ENCODE measurements at regions not wholly inside any gene's neighbourhood (a gene's known extent, or its start where the extent isn't known, plus 50 kb on each side); places are given as distances from the start of the nearest gene placed in this dataset.

- in situ Hi-C loops (cut with HindIII; ENCODE audit: low pct_unique_long_range_greater_than_20kb, low sequenced_read_pairs): no loop called here
- peak; percentile 57 for DNase-seq (ENCODE audit: low read depth, low spot score)
These were observed 79.4 kb downstream of the MARCHF4 start for GRCh38 chr2:216292886-216293301.

GRCh38 chr2:216292475-216292874, 79.8 kb downstream of the MARCHF4 start:
- in situ Hi-C loops (cut with HindIII; ENCODE audit: low pct_unique_long_range_greater_than_20kb, low sequenced_read_pairs): no loop called here

GRCh38 chr2:216289470-216289869, 82.8 kb downstream of the MARCHF4 start:
- in situ Hi-C loops (cut with HindIII; ENCODE audit: low pct_unique_long_range_greater_than_20kb, low sequenced_read_pairs): no loop called here
- no peak for DNase-seq (ENCODE audit: low read depth, low spot score)

More at GRCh38 chr2:216292475-216292874, 79.8 kb downstream of the MARCHF4 start:
- no peak for DNase-seq (ENCODE audit: low read depth, low spot score)

- in situ Hi-C loops (cut with HindIII; ENCODE audit: low pct_unique_long_range_greater_than_20kb, low sequenced_read_pairs): no loop called here
- DNase-seq (ENCODE audit: low read depth, low spot score): peak; percentile 65
These were observed 85.0 kb downstream of the MARCHF4 start for GRCh38 chr2:216287251-216287650.

- in situ Hi-C loops (cut with HindIII; ENCODE audit: low pct_unique_long_range_greater_than_20kb, low sequenced_read_pairs): no loop called here
- DNase-seq (ENCODE audit: low read depth, low spot score): no peak
These were observed 85.6 kb downstream of the MARCHF4 start for GRCh38 chr2:216286616-216287231.

GRCh38 chr2:216285701-216286100, 86.6 kb downstream of the MARCHF4 start:
- in situ Hi-C loops (cut with HindIII; ENCODE audit: low pct_unique_long_range_greater_than_20kb, low sequenced_read_pairs): no loop called here
- no peak for DNase-seq (ENCODE audit: low read depth, low spot score)

GRCh38 chr2:216284708-216285107, 87.6 kb downstream of the MARCHF4 start:
- in situ Hi-C loops (cut with HindIII; ENCODE audit: low pct_unique_long_range_greater_than_20kb, low sequenced_read_pairs): no loop called here
- no peak for DNase-seq (ENCODE audit: low read depth, low spot score)

- peak; percentile 73 for DNase-seq (ENCODE audit: low read depth, low spot score)
- in situ Hi-C loops (cut with HindIII; ENCODE audit: low pct_unique_long_range_greater_than_20kb, low sequenced_read_pairs): no loop called here
These were observed 89.0 kb downstream of the MARCHF4 start for GRCh38 chr2:216283038-216283900.

- in situ Hi-C loops (cut with HindIII; ENCODE audit: low pct_unique_long_range_greater_than_20kb, low sequenced_read_pairs): no loop called here
- no peak for DNase-seq (ENCODE audit: low read depth, low spot score)
These were observed 90.4 kb downstream of the MARCHF4 start for GRCh38 chr2:216281876-216282275.

- peak; percentile 8 for DNase-seq (ENCODE audit: low read depth, low spot score)
These were observed 91.0 kb downstream of the MARCHF4 start for GRCh38 chr2:216281316-216281715.

GRCh38 chr2:216279459-216279858, 92.8 kb downstream of the MARCHF4 start:
- in situ Hi-C loops (cut with HindIII; ENCODE audit: low pct_unique_long_range_greater_than_20kb, low sequenced_read_pairs): no loop called here
- DNase-seq (ENCODE audit: low read depth, low spot score): no peak

More at GRCh38 chr2:216281316-216281715, 91.0 kb downstream of the MARCHF4 start:
- in situ Hi-C loops (cut with HindIII; ENCODE audit: low pct_unique_long_range_greater_than_20kb, low sequenced_read_pairs): no loop called here

GRCh38 chr2:216279031-216279430, 93.3 kb downstream of the MARCHF4 start:
- peak; percentile 24 for DNase-seq (ENCODE audit: low read depth, low spot score)
- in situ Hi-C loops (cut with HindIII; ENCODE audit: low pct_unique_long_range_greater_than_20kb, low sequenced_read_pairs): no loop called here

- in situ Hi-C loops (cut with HindIII; ENCODE audit: low pct_unique_long_range_greater_than_20kb, low sequenced_read_pairs): no loop called here
- DNase-seq (ENCODE audit: low read depth, low spot score): no peak
These were observed 96.4 kb downstream of the MARCHF4 start for GRCh38 chr2:216275890-216276289.

- no peak for DNase-seq (ENCODE audit: low read depth, low spot score)
- in situ Hi-C loops (cut with HindIII; ENCODE audit: low pct_unique_long_range_greater_than_20kb, low sequenced_read_pairs): no loop called here
These were observed 98.0 kb downstream of the MARCHF4 start for GRCh38 chr2:216274194-216274840.

GRCh38 chr2:216261042-216261537, 111.2 kb downstream of the MARCHF4 start:
- in situ Hi-C loops (cut with HindIII; ENCODE audit: low pct_unique_long_range_greater_than_20kb, low sequenced_read_pairs): no loop called here

GRCh38 chr2:216260629-216261028, 111.7 kb downstream of the MARCHF4 start:
- in situ Hi-C loops (cut with HindIII; ENCODE audit: low pct_unique_long_range_greater_than_20kb, low sequenced_read_pairs): no loop called here

More at GRCh38 chr2:216261042-216261537, 111.2 kb downstream of the MARCHF4 start:
- DNase-seq (ENCODE audit: low read depth, low spot score): no peak

GRCh38 chr2:216259081-216259480, 113.2 kb downstream of the MARCHF4 start:
- DNase-seq (ENCODE audit: low read depth, low spot score): no peak
- in situ Hi-C loops (cut with HindIII; ENCODE audit: low pct_unique_long_range_greater_than_20kb, low sequenced_read_pairs): no loop called here

More at GRCh38 chr2:216260629-216261028, 111.7 kb downstream of the MARCHF4 start:
- no peak for DNase-seq (ENCODE audit: low read depth, low spot score)

- in situ Hi-C loops (cut with HindIII; ENCODE audit: low pct_unique_long_range_greater_than_20kb, low sequenced_read_pairs): no loop called here
- DNase-seq (ENCODE audit: low read depth, low spot score): no peak
These were observed 115.2 kb downstream of the MARCHF4 start for GRCh38 chr2:216257089-216257488.

Data from SK-MEL-5 (cell line).